GM12878 (cell line): ENCODE measurements at regions not wholly inside any gene's neighbourhood (a gene's known extent, or its start where the extent isn't known, plus 50 kb on each side); places are given as distances from the start of the nearest gene placed in this dataset.

Experiments
- ATAC-seq: fragments of 200-7000 bp; cut with Tn5 transposase; 3 replicates; pipeline ENCODE4 v1.9.1; 2020; ENCODE audit warnings: mild to moderate bottlenecking, moderate library complexity
- BruUV-seq: library from RNA; stranded (reverse); fragments of 400-500 nt; replicated peaks from 2 replicates; lab custom pipeline; 2021; lab: Mats Ljungman, UMichigan
- CTCF ChIA-PET: fragments of 300-600 bp; sonication (Branson Sonifier 250); formaldehyde crosslinking; extraction: SDS; loops from one replicate; lab custom pipeline; 2021; ENCODE audit warnings: inconsistent platforms; lab: Yijun Ruan, JAX
- POLR2A ChIA-PET: fragments of 350-600 bp; formaldehyde crosslinking; extraction: SDS; loops from one replicate; lab custom pipeline; 2021; ENCODE audit warnings: inconsistent platforms; lab: Charles Lee
- RAD21 ChIA-PET: fragments of 300-600 bp; sonication (Branson Sonifier 250); formaldehyde crosslinking; loops from one replicate; lab custom pipeline; 2023; ENCODE audit warnings: antibody characterized with exemption; ENCODE audit not compliant: unreplicated experiment; lab: Charles Lee
- SMC1A ChIA-PET: fragments of 300-600 bp; sonication (Branson Sonifier 250); formaldehyde crosslinking; loops from one replicate; lab custom pipeline; 2023; ENCODE audit not compliant: unreplicated experiment, uncharacterized antibody; lab: Charles Lee
- DNase-seq: peaks from one replicate; pipeline ENCODE4 v3.0.0-alpha.2; 2011; ENCODE audit warnings: low read depth, low spot score
- FAIRE-seq: peaks from 3 replicates; lab custom pipeline; 2011; peaks lifted over from hg19 to GRCh38; lab: Jason Lieb, UNC
- H2AFZ ChIP-seq: 2 replicates; pipeline ENCODE4 v1.6.0; 2011; ENCODE audit warnings: low read depth, low read length, control low read depth; ENCODE audit not compliant: control insufficient read depth
- H3K27ac ChIP-seq: 2 replicates; pipeline ENCODE4 v1.5.1; 2011; ENCODE audit warnings: control low read depth; ENCODE audit not compliant: control insufficient read depth, insufficient read depth
- H3K27me3 ChIP-seq, 2 experiments: replicated peaks in 1 of 2; 2 replicates each; pipeline versions ENCODE4 v1.6.0 to v1.6.1; 2011; ENCODE audit warnings: low read length in 1 of 2; ENCODE audit not compliant: control insufficient read depth in 2 of 2, insufficient read depth in 2 of 2
- H3K36me3 ChIP-seq, 2 experiments: 2 replicates each; pipeline ENCODE4 v1.5.1; 2011; ENCODE audit warnings: low read length in 1 of 2; ENCODE audit not compliant: control insufficient read depth in 2 of 2, insufficient read depth in 2 of 2
- H3K4me1 ChIP-seq: 2 replicates; pipeline ENCODE4 v1.6.1; 2011; ENCODE audit warnings: mild to moderate bottlenecking, low read length, moderate library complexity, mixed read lengths; ENCODE audit not compliant: control insufficient read depth, insufficient read depth
- H3K4me2 ChIP-seq: 2 replicates; pipeline ENCODE4 v1.6.0; 2011; ENCODE audit warnings: control low read depth; ENCODE audit not compliant: control insufficient read depth, insufficient read depth
- H3K4me3 ChIP-seq: fragments of 200-600 bp; sonication (generic); 2 replicates; pipeline ENCODE4 v1.5.1; 2016
- H3K79me2 ChIP-seq: 2 replicates; pipeline ENCODE4 v1.6.0; 2011; ENCODE audit warnings: low read length; ENCODE audit not compliant: control insufficient read depth, insufficient read depth
- H3K9ac ChIP-seq: 2 replicates; pipeline ENCODE4 v1.8.0; 2011; ENCODE audit warnings: low read length, control low read depth, mixed read lengths; ENCODE audit not compliant: control insufficient read depth, insufficient read depth
- H3K9me3 ChIP-seq: replicated peaks from 3 replicates; pipeline ENCODE4 v1.5.1; 2011; ENCODE audit warnings: mild to moderate bottlenecking, low read length; ENCODE audit not compliant: control insufficient read depth, insufficient read depth
- H4K20me1 ChIP-seq: 2 replicates; pipeline ENCODE4 v1.6.0; 2011; ENCODE audit not compliant: control insufficient read depth, insufficient read depth
- CHD2 ChIP-seq: IDR thresholded peaks from 2 replicates; pipeline ENCODE4 v1.6.1; 2011; ENCODE audit warnings: low read depth, low read length, improper control_type of control experiment, borderline replicate concordance
- CHD4 ChIP-seq: fragments of 200-600 bp; sonication (generic); IDR thresholded peaks from 2 replicates; pipeline ENCODE4 v1.6.1; 2016; ENCODE audit warnings: mild to moderate bottlenecking
- ESRRA ChIP-seq: IDR thresholded peaks from 2 replicates; pipeline ENCODE4 v1.6.1; 2012; ENCODE audit warnings: mild to moderate bottlenecking, low read length, improper control_type of control experiment
- GABPA ChIP-seq: IDR thresholded peaks from 2 replicates; pipeline ENCODE4 v1.6.1; 2014; ENCODE audit warnings: antibody characterized with exemption, low read depth, mild to moderate bottlenecking, inconsistent platforms
- JUNB ChIP-seq: IDR thresholded peaks from 2 replicates; pipeline ENCODE4 v1.6.1; 2016; ENCODE audit warnings: antibody characterized with exemption, mild to moderate bottlenecking
- MXI1 ChIP-seq: fragments of 150-350 bp; IDR thresholded peaks from 2 replicates; pipeline ENCODE4 v1.6.1; 2011; ENCODE audit warnings: low read depth, mild to moderate bottlenecking, inconsistent platforms, low read length, improper control_type of control experiment
- RAD21 ChIP-seq: IDR thresholded peaks from 2 replicates; pipeline ENCODE4 v1.6.1; 2011; ENCODE audit warnings: mild to moderate bottlenecking, low read depth, low read length, moderate library complexity; ENCODE audit not compliant: insufficient read depth
- SIN3A ChIP-seq: IDR thresholded peaks from 2 replicates; pipeline ENCODE4 v1.6.1; 2012; ENCODE audit warnings: low read depth, low read length, improper control_type of control experiment
- SIX5 ChIP-seq: IDR thresholded peaks from 2 replicates; pipeline ENCODE4 v1.6.1; 2011; ENCODE audit warnings: mild to moderate bottlenecking, low read depth, low read length, moderate library complexity; ENCODE audit not compliant: severe bottlenecking
- SMAD1 ChIP-seq: fragments of 450-650 bp; IDR thresholded peaks from 2 replicates; pipeline ENCODE4 v1.6.1; 2018; ENCODE audit warnings: mild to moderate bottlenecking, low read depth; ENCODE audit not compliant: partially characterized antibody
- ZNF24 ChIP-seq: fragments of 450-650 bp; IDR thresholded peaks from 2 replicates; pipeline ENCODE4 v1.6.1; 2017; ENCODE audit warnings: antibody characterized with exemption, mild to moderate bottlenecking
- ZSCAN29 ChIP-seq: fragments of 450-650 bp; IDR thresholded peaks from 2 replicates; pipeline ENCODE4 v1.6.1; 2017; ENCODE audit warnings: mild to moderate bottlenecking, moderate library complexity
- WGBS: methylation state at CpG from one replicate; pipeline ENCODE4 v1.1.6; 2016; ENCODE audit warnings: low lambda C conversion rate; ENCODE audit not compliant: insufficient replicate concordance, insufficient coverage; ENCODE audit errors: missing lambda C conversion rate; 5-methylcytosine and 5-hydroxymethylcytosine counted together
- in situ Hi-C: fragments of 300-500 bp; cut with MboI; formaldehyde crosslinking; loops from 9 replicates; pipeline ENCODE4 v1.14.3; 2018; ENCODE audit warnings: mixed read lengths
- intact Hi-C: fragments of 100-400 bp; cut with micrococcal nuclease; formaldehyde crosslinking; loops from one replicate; pipeline ENCODE4 v1.14.2; 2022; ENCODE audit not compliant: unreplicated experiment
- TF ChIP-seq, protein P1 (sequence below): IDR thresholded peaks from 2 replicates; pipeline ENCODE4 v1.6.1; 2012; ENCODE audit warnings: low read depth, low read length, improper control_type of control experiment
- TF ChIP-seq, protein P2 (sequence below): IDR thresholded peaks from 2 replicates; pipeline ENCODE4 v1.6.1; 2011; ENCODE audit warnings: borderline replicate concordance, low read depth, mild to moderate bottlenecking, moderate library complexity, mixed read lengths, low read length; ENCODE audit not compliant: insufficient read depth; ENCODE audit errors: extremely low read length
- TF ChIP-seq, protein P3 (sequence below): fragments of 450-650 bp; IDR thresholded peaks from 2 replicates; pipeline ENCODE4 v1.6.1; 2017; ENCODE audit warnings: antibody characterized with exemption, mild to moderate bottlenecking, moderate library complexity
- TF ChIP-seq, protein P4 (sequence below): IDR thresholded peaks from 2 replicates; pipeline ENCODE4 v1.6.1; 2012; ENCODE audit warnings: improper control_type of control experiment, low read depth, low read length; ENCODE audit not compliant: insufficient replicate concordance

DNA sequence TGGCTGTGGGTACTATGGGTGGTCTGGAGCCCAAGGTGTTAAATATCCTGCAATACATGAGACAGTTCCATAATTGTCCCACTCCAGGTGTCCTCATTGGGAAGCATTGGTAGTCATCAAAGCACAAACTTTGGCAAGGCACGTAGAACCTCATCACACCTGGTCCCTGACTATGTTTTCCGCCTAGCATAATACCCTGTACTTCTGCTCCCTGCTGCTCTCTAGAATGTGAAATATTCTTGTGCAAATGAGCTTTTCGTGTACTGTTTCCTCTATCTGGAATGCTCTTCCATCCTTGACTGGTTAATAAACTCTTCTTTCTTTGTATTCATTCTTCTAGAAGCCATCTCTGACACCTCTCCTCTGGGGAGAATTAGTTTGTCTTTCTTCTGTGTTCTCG is 103.2 kb downstream of the EBLN2 start:
- no peak overlapping the region for H3K4me3 ChIP-seq
- no peaks in the 10 kb centered on the region for H3K4me1 ChIP-seq
- H4K20me1 ChIP-seq: no peaks in the 10 kb centered on the region
- H2AFZ ChIP-seq: no peak overlapping the region
- intact Hi-C loops (no loop called here), in situ Hi-C loops (no loop called here)
- BruUV-seq: no TSS peak
- RAD21 ChIA-PET: no interaction called here
- SMC1A ChIA-PET: no interaction called here
- H3K9me3 ChIP-seq: no peaks in the 10 kb centered on the region
- ATAC-seq: no peak
- no peak overlapping the region for H3K27ac ChIP-seq
- H3K4me2 ChIP-seq: no peak overlapping the region
- no peaks in the 10 kb centered on the region for H3K79me2 ChIP-seq
- CTCF ChIA-PET: no interaction called here
- no peak for DNase-seq
- no peaks in the 10 kb centered on the region for H3K36me3 ChIP-seq
- H3K27me3 ChIP-seq: no peaks in the 10 kb centered on the region; a peak in 1 of 4 replicates
- POLR2A ChIA-PET: no interaction called here
- no peak overlapping the region for H3K9ac ChIP-seq
- no peak for FAIRE-seq
- 48% methylated on average over 4 of the region's 4 CpGs for WGBS
- TF ChIP-seq, protein P1, sequence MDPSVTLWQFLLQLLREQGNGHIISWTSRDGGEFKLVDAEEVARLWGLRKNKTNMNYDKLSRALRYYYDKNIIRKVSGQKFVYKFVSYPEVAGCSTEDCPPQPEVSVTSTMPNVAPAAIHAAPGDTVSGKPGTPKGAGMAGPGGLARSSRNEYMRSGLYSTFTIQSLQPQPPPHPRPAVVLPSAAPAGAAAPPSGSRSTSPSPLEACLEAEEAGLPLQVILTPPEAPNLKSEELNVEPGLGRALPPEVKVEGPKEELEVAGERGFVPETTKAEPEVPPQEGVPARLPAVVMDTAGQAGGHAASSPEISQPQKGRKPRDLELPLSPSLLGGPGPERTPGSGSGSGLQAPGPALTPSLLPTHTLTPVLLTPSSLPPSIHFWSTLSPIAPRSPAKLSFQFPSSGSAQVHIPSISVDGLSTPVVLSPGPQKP: no peak
- TF ChIP-seq, protein P2, sequence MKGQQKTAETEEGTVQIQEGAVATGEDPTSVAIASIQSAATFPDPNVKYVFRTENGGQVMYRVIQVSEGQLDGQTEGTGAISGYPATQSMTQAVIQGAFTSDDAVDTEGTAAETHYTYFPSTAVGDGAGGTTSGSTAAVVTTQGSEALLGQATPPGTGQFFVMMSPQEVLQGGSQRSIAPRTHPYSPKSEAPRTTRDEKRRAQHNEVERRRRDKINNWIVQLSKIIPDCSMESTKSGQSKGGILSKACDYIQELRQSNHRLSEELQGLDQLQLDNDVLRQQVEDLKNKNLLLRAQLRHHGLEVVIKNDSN: no peak
- no peak for TF ChIP-seq MXI1
- TF ChIP-seq, protein P3, sequence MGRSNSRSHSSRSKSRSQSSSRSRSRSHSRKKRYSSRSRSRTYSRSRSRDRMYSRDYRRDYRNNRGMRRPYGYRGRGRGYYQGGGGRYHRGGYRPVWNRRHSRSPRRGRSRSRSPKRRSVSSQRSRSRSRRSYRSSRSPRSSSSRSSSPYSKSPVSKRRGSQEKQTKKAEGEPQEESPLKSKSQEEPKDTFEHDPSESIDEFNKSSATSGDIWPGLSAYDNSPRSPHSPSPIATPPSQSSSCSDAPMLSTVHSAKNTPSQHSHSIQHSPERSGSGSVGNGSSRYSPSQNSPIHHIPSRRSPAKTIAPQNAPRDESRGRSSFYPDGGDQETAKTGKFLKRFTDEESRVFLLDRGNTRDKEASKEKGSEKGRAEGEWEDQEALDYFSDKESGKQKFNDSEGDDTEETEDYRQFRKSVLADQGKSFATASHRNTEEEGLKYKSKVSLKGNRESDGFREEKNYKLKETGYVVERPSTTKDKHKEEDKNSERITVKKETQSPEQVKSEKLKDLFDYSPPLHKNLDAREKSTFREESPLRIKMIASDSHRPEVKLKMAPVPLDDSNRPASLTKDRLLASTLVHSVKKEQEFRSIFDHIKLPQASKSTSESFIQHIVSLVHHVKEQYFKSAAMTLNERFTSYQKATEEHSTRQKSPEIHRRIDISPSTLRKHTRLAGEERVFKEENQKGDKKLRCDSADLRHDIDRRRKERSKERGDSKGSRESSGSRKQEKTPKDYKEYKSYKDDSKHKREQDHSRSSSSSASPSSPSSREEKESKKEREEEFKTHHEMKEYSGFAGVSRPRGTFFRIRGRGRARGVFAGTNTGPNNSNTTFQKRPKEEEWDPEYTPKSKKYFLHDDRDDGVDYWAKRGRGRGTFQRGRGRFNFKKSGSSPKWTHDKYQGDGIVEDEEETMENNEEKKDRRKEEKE: no peak
- TF ChIP-seq ZSCAN29: no peak
- TF ChIP-seq JUNB: no peak
- no peak for TF ChIP-seq ZNF24
- TF ChIP-seq CHD4: no peak
- TF ChIP-seq GABPA: no peak
- no peak for TF ChIP-seq SIX5
- TF ChIP-seq ESRRA: no peak
- no peak for TF ChIP-seq CHD2
- no peak for TF ChIP-seq RAD21
- TF ChIP-seq, protein P4, sequence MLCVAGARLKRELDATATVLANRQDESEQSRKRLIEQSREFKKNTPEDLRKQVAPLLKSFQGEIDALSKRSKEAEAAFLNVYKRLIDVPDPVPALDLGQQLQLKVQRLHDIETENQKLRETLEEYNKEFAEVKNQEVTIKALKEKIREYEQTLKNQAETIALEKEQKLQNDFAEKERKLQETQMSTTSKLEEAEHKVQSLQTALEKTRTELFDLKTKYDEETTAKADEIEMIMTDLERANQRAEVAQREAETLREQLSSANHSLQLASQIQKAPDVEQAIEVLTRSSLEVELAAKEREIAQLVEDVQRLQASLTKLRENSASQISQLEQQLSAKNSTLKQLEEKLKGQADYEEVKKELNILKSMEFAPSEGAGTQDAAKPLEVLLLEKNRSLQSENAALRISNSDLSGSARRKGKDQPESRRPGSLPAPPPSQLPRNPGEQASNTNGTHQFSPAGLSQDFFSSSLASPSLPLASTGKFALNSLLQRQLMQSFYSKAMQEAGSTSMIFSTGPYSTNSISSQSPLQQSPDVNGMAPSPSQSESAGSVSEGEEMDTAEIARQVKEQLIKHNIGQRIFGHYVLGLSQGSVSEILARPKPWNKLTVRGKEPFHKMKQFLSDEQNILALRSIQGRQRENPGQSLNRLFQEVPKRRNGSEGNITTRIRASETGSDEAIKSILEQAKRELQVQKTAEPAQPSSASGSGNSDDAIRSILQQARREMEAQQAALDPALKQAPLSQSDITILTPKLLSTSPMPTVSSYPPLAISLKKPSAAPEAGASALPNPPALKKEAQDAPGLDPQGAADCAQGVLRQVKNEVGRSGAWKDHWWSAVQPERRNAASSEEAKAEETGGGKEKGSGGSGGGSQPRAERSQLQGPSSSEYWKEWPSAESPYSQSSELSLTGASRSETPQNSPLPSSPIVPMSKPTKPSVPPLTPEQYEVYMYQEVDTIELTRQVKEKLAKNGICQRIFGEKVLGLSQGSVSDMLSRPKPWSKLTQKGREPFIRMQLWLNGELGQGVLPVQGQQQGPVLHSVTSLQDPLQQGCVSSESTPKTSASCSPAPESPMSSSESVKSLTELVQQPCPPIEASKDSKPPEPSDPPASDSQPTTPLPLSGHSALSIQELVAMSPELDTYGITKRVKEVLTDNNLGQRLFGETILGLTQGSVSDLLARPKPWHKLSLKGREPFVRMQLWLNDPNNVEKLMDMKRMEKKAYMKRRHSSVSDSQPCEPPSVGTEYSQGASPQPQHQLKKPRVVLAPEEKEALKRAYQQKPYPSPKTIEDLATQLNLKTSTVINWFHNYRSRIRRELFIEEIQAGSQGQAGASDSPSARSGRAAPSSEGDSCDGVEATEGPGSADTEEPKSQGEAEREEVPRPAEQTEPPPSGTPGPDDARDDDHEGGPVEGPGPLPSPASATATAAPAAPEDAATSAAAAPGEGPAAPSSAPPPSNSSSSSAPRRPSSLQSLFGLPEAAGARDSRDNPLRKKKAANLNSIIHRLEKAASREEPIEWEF: no peak
- TF ChIP-seq SIN3A: no peak
- TF ChIP-seq SMAD1: no peak
